PC-9 (cell line): ENCODE measurements at regions not wholly inside any gene's neighbourhood (a gene's known extent, or its start where the extent isn't known, plus 50 kb on each side); places are given as distances from the start of the nearest gene placed in this dataset.

Experiments
- EZH2 ChIP-seq: fragments of 200-600 bp; sonication (generic); IDR thresholded peaks from 2 replicates; pipeline ENCODE4 v1.8.0; 2017; ENCODE audit warnings: antibody characterized with exemption, low read depth
- TF ChIP-seq, protein P1 (sequence below): fragments of 200-600 bp; sonication (generic); conservative IDR thresholded peaks from 2 replicates; pipeline ENCODE4 v1.6.1; 2017; ENCODE audit warnings: mixed run types, antibody characterized with exemption, mild to moderate bottlenecking, moderate library complexity

DNA sequence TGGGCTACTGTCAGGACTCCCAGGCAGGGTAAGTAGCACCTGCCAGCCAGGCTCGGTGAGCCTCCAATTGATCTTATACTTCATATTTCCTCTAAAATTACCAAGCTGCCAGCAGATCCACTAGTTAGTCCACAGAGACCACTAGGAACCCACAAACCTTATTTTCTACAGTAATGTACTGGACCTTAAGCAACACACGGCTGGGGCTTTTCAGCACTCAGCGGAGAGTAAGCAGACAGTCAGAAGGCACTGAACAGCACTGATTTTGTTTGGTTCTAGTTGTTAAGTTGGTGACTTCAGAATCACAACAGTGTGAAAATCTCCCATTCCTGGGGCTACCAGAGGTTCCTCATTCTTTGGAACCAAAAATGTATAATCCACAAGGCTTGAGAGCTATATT lies 56.1 kb downstream of the MRPL57 start:
- TF ChIP-seq, protein P1, sequence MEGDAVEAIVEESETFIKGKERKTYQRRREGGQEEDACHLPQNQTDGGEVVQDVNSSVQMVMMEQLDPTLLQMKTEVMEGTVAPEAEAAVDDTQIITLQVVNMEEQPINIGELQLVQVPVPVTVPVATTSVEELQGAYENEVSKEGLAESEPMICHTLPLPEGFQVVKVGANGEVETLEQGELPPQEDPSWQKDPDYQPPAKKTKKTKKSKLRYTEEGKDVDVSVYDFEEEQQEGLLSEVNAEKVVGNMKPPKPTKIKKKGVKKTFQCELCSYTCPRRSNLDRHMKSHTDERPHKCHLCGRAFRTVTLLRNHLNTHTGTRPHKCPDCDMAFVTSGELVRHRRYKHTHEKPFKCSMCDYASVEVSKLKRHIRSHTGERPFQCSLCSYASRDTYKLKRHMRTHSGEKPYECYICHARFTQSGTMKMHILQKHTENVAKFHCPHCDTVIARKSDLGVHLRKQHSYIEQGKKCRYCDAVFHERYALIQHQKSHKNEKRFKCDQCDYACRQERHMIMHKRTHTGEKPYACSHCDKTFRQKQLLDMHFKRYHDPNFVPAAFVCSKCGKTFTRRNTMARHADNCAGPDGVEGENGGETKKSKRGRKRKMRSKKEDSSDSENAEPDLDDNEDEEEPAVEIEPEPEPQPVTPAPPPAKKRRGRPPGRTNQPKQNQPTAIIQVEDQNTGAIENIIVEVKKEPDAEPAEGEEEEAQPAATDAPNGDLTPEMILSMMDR, result no peak
- TF ChIP-seq EZH2, result no peak
